ENCODE measurements at regions not wholly inside any gene's neighbourhood (a gene's known extent, or its start where the extent isn't known, plus 50 kb on each side); places are given as distances from the start of the nearest gene placed in this dataset.

- in situ Hi-C loops (cut with HindIII; ENCODE audit: low sequenced_read_pairs): no loop called here
- DNase-seq (ENCODE audit: low read depth, low spot score): no peak
- H3K4me3 ChIP-seq (ENCODE audit: low read depth, low read length): no peak overlapping the region
- TF ChIP-seq, protein P1, sequence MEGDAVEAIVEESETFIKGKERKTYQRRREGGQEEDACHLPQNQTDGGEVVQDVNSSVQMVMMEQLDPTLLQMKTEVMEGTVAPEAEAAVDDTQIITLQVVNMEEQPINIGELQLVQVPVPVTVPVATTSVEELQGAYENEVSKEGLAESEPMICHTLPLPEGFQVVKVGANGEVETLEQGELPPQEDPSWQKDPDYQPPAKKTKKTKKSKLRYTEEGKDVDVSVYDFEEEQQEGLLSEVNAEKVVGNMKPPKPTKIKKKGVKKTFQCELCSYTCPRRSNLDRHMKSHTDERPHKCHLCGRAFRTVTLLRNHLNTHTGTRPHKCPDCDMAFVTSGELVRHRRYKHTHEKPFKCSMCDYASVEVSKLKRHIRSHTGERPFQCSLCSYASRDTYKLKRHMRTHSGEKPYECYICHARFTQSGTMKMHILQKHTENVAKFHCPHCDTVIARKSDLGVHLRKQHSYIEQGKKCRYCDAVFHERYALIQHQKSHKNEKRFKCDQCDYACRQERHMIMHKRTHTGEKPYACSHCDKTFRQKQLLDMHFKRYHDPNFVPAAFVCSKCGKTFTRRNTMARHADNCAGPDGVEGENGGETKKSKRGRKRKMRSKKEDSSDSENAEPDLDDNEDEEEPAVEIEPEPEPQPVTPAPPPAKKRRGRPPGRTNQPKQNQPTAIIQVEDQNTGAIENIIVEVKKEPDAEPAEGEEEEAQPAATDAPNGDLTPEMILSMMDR (IDR thresholded peaks at IDR 0.05; ENCODE audit: low read depth, low read length): no peak
Measured at GRCh38 chr14:96727980-96728717, 69.0 kb upstream of the VRK1 start.

- DNase-seq (ENCODE audit: low read depth, low spot score): no peak
- no peak overlapping the region for H3K4me3 ChIP-seq (ENCODE audit: low read depth, low read length)
- in situ Hi-C loops (cut with HindIII; ENCODE audit: low sequenced_read_pairs): no loop called here
Measured at GRCh38 chr14:96729889-96730288, 67.3 kb upstream of the VRK1 start.

GRCh38 chr14:96730386-96730785 is 66.8 kb upstream of the VRK1 start:
- H3K4me3 ChIP-seq (ENCODE audit: low read depth, low read length): no peak overlapping the region
- no peak for DNase-seq (ENCODE audit: low read depth, low spot score)
- in situ Hi-C loops (cut with HindIII; ENCODE audit: low sequenced_read_pairs): no loop called here
- TF ChIP-seq, protein P1 (IDR thresholded peaks at IDR 0.05; ENCODE audit: low read depth, low read length): no peak

More at GRCh38 chr14:96729889-96730288, 67.3 kb upstream of the VRK1 start:
- TF ChIP-seq, protein P1 (IDR thresholded peaks at IDR 0.05; ENCODE audit: low read depth, low read length): no peak

DNA sequence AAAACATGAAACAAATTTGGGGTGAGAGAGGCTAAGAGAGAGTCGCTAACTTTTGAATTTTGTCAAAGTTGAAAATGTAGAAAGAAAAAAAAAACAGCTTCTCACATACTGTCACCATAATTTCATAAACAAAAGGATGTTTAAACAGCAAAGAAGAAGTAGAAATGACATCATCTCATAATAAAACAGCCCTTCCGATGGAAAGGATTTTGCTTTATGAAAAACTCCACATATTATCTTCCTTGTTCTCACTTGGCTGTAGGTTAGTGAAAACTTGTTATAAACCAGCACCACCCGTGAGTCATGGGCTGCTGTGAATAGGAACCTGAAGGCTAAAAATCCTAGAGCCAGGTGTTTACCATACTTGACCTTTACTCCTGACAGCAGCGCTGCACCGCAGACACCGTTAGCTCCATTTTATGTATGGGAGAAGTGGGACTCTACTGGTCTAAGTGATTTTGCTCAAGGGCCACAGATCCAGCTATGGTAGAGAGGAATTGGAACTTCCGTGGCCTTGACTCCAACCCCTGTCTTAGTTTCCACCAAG is 63.0 kb upstream of the VRK1 start:
- TF ChIP-seq, protein P1 (IDR thresholded peaks at IDR 0.05; ENCODE audit: low read depth, low read length): no peak
- in situ Hi-C loops (cut with HindIII; ENCODE audit: low sequenced_read_pairs): no loop called here
- DNase-seq (ENCODE audit: low read depth, low spot score): no peak
- H3K4me3 ChIP-seq (ENCODE audit: low read depth, low read length): no peak overlapping the region

DNA sequence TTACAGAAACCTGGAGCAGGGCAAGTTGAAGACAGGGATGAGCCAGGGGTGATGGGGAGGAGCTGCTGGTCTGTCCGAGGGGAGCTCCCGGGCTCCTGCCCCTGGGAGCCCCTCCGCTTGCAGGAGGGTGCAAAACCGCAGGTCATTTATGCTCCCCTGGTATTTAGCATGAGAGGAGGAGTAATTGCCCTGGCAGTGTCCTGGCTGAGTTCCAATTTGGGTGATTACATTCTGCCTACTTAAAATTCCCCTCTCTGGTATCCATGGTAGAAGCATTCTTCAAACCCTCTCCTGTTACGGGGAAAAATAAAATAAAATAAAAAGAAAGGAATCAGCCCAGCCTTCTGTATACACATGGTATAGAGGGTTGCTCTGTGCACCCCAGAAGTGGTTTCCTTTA is 61.7 kb upstream of the VRK1 start:
- in situ Hi-C loops (cut with HindIII; ENCODE audit: low sequenced_read_pairs): no loop called here
- TF ChIP-seq, protein P1 (IDR thresholded peaks at IDR 0.05; ENCODE audit: low read depth, low read length): no peak
- no peak for DNase-seq (ENCODE audit: low read depth, low spot score)
- H3K4me3 ChIP-seq (ENCODE audit: low read depth, low read length): no peak overlapping the region

DNA sequence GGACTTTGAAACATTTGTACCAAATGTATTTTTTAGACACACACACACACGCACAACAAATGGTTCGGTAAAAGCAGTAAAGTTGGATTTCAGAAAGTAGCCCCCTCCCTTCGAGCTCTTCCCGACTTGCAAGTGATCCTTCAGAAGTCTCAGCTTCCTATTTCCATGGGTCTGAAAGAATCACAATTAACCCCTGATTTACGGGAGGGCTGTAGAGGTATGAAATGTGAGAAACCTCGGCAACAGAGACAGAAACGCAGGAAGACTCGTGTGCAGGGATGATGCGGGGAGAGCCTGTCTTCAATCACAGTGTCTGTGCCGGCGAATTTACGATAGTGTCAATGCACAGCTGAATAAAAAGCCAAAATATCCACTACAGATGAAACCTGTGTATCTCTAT is 60.7 kb upstream of the VRK1 start:
- no peak overlapping the region for H3K4me3 ChIP-seq (ENCODE audit: low read depth, low read length)
- TF ChIP-seq, protein P1 (IDR thresholded peaks at IDR 0.05; ENCODE audit: low read depth, low read length): no peak
- in situ Hi-C loops (cut with HindIII; ENCODE audit: low sequenced_read_pairs): no loop called here
- DNase-seq (ENCODE audit: low read depth, low spot score): no peak
